HL-60 (cell line): ENCODE measurements at regions not wholly inside any gene's neighbourhood (a gene's known extent, or its start where the extent isn't known, plus 50 kb on each side); places are given as distances from the start of the nearest gene placed in this dataset.
"Not testable (repeated sequence)": the region's sequence is repeated elsewhere in the genome, so short reads cannot be mapped to it uniquely, and the experiment has no call there.

Experiments
- CTCF ChIP-seq: IDR thresholded peaks from one replicate; pipeline ENCODE4 v1.5.1; 2011; ENCODE audit warnings: low read length, control low read depth, inconsistent platforms; ENCODE audit not compliant: insufficient read depth
- GABPA ChIP-seq: IDR thresholded peaks from 2 replicates; pipeline ENCODE4 v1.6.1; 2012; ENCODE audit warnings: low read depth
- POLR2AphosphoS5 ChIP-seq: IDR thresholded peaks from 2 replicates; pipeline ENCODE4 v1.6.1; 2012; ENCODE audit warnings: low read depth
- REST ChIP-seq: IDR thresholded peaks from 2 replicates; pipeline ENCODE4 v1.6.1; 2012; ENCODE audit warnings: low read depth; ENCODE audit not compliant: insufficient replicate concordance
- SPI1 ChIP-seq: IDR thresholded peaks from 2 replicates; pipeline ENCODE4 v1.6.1; 2012; ENCODE audit warnings: low read depth, mild to moderate bottlenecking, borderline replicate concordance

- not testable (repeated sequence) for TF ChIP-seq CTCF, POLR2AphosphoS5, SPI1, REST, GABPA
Measured at GRCh38 chr13:44149231-44149630, 224.4 kb upstream of the SERP2 start.
